ENCODE measurements at regions not wholly inside any gene's neighbourhood (a gene's known extent, or its start where the extent isn't known, plus 50 kb on each side); places are given as distances from the start of the nearest gene placed in this dataset.
A peak's percentile ranks its signal among the peaks of the same experiment; 100 is the strongest.

DNA sequence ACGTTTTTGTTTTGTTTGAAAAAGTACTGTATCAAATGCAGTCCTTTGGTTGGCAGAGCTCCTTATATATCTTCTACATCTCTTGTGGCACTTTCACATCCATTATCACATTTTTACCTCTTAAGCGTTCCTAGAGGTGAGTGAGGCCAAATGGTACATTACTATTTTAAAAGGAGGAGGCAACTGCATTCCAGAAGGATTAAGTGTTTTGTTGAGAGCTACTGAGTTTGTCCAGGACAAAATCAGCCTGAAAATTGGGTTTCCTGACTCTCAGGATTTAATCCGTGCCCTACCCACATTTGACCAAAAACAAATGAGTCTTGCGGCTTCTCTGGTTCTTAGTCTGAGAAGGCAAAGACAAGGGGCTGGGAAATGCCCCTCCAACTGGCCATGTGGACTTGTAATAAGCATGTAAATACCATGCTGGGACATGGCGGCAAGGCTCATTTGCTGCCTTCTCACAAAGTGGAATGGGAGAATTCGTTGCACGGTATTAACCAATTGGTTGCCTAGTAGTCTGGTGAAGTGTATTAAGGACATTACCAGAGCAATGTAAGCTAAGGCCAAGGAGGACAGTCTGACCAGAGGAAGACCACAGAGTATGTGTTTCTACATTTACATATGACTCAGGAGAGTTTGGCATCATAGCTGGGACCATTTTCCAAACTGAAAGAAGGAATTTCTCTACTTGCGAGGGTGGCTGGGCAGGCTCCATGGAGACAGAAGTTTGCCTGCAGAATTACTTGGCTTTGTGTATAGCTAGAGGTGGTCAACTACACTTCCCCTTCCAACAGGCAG is 175.8 kb upstream of the PLXNC1 start:
- intact Hi-C loops (cut with DNase I) = no loop called here
- H3K27ac ChIP-seq = no peak overlapping the region
- H3K9me3 ChIP-seq = no peaks in the 10 kb centered on the region
- no peaks in the 10 kb centered on the region for H3K4me1 ChIP-seq
- DNase-seq (no peak), ATAC-seq (peak; percentile 57)
- no peaks in the 10 kb centered on the region for H3K36me3 ChIP-seq
- H3K27me3 ChIP-seq = no peaks in the 10 kb centered on the region
- TF ChIP-seq, protein P1, sequence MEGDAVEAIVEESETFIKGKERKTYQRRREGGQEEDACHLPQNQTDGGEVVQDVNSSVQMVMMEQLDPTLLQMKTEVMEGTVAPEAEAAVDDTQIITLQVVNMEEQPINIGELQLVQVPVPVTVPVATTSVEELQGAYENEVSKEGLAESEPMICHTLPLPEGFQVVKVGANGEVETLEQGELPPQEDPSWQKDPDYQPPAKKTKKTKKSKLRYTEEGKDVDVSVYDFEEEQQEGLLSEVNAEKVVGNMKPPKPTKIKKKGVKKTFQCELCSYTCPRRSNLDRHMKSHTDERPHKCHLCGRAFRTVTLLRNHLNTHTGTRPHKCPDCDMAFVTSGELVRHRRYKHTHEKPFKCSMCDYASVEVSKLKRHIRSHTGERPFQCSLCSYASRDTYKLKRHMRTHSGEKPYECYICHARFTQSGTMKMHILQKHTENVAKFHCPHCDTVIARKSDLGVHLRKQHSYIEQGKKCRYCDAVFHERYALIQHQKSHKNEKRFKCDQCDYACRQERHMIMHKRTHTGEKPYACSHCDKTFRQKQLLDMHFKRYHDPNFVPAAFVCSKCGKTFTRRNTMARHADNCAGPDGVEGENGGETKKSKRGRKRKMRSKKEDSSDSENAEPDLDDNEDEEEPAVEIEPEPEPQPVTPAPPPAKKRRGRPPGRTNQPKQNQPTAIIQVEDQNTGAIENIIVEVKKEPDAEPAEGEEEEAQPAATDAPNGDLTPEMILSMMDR (IDR thresholded peaks at IDR 0.05) = no peak
- H3K4me3 ChIP-seq = no peak overlapping the region

DNA sequence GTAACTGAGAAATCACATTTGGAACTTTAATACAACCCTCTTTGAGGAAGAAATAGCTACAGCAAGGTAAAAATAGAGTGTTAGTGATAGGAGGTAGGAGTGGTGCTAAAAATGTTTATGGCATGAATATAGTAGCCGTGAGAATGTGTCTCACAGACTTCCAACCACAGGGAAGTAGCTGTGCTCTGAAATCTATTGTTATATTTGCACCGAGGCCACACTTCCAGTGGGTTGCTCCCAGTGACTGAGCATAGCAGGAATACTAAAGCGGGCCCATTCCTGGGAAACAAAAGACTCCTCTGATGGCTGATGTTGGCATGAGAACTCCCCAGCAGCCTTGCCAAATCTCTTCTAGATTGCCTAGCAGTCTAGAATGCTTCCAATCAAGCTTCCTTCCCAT is 174.1 kb upstream of the PLXNC1 start:
- Histone ChIP-seq H3K9me3 (no peaks in the 10 kb centered on the region), H3K27ac (no peak overlapping the region), H3K36me3 (no peaks in the 10 kb centered on the region), H3K27me3 (no peaks in the 10 kb centered on the region), H3K4me3 (no peak overlapping the region), H3K4me1 (peaks cover 4% of the 10 kb centered on the region)
- ATAC-seq (no peak), DNase-seq (no peak)
- intact Hi-C loops (cut with DNase I) = no loop called here
- TF ChIP-seq, protein P1 (IDR thresholded peaks at IDR 0.05) = no peak

DNA sequence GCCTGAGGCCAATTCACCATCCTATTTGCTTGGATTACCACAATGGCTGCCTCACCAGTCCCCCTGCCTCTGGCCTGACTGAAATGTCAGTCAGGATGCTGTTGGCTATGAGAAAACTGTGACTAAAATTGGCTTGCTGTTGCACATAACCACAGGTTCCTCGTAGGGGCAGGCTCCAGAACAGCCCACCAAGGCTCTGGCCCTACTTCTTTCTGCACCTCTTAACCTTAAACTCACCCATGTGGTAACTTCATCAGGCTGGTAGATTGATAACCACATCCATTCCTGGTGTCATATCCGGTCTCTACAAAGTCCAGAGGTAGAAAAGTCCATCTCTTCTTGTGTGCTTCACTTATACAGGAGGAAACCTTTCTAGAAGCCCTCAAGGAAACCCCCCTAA is 172.4 kb upstream of the PLXNC1 start:
- intact Hi-C loops (cut with DNase I) = no loop called here
- TF ChIP-seq, protein P1 (IDR thresholded peaks at IDR 0.05) = no peak

DNA sequence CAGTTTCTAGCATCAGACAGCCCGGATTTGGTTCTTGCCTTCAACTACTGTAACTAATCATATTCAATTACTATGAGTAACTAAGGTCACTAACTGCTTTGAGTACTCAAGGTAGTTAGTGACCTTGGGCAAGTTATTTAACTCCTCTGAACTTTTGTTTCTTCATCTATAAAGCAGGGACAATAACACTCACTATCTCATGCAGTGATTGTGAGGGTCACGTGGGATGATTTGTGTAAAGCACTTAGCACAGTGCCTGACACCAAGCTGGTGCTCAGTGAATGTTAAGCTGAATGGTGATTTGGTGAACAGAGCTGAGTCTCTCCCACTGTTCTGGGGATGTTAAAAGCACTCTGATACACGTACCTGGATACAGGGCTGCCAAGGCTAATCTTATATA is 171.3 kb upstream of the PLXNC1 start:
- no peak for ATAC-seq
- intact Hi-C loops (cut with DNase I) = no loop called here

More for the DNA sequence above, 172.4 kb upstream of the PLXNC1 start:
- ATAC-seq (no peak), DNase-seq (no peak)
- no peak overlapping the region for H3K4me3 ChIP-seq
- no peak overlapping the region for H3K27ac ChIP-seq
- H3K27me3 ChIP-seq = no peaks in the 10 kb centered on the region
- H3K36me3 ChIP-seq = no peaks in the 10 kb centered on the region
- no peaks in the 10 kb centered on the region for H3K9me3 ChIP-seq
- H3K4me1 ChIP-seq = peaks cover 4% of the 10 kb centered on the region

DNA sequence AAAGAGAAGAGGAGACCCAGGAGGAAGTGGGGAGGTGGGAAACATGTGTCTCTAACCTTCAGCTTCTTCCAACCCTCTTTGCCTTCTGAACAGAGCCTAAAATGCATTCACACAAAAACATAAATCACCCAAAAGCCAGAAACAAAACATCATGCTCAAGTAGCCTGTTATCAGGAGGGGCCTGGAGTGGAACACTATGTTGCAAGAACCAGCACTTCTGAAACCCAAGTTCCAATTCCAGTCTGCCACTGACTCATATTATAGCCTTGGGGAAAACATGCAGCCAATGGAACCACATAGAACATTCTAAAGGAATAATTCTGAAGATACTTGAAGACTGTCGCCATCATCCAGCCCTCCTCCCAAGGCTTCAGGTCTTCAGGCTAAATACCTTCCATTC is 169.8 kb upstream of the PLXNC1 start:
- intact Hi-C loops (cut with DNase I) = no loop called here
- H3K27ac ChIP-seq = no peak overlapping the region

More for the DNA sequence above, 171.3 kb upstream of the PLXNC1 start:
- H3K4me1 ChIP-seq = peaks cover 4% of the 10 kb centered on the region
- H3K36me3 ChIP-seq = no peaks in the 10 kb centered on the region
- no peaks in the 10 kb centered on the region for H3K27me3 ChIP-seq
- no peak for DNase-seq
- no peak overlapping the region for H3K27ac ChIP-seq
- no peaks in the 10 kb centered on the region for H3K9me3 ChIP-seq
- no peak overlapping the region for H3K4me3 ChIP-seq
- TF ChIP-seq, protein P1 (IDR thresholded peaks at IDR 0.05) = no peak

More for the DNA sequence above, 169.8 kb upstream of the PLXNC1 start:
- no peak for DNase-seq
- H3K9me3 ChIP-seq = no peaks in the 10 kb centered on the region
- no peak overlapping the region for H3K4me3 ChIP-seq
- H3K27me3 ChIP-seq = no peaks in the 10 kb centered on the region
- peak; percentile 81 for ATAC-seq
- peaks cover 4% of the 10 kb centered on the region for H3K4me1 ChIP-seq
- no peaks in the 10 kb centered on the region for H3K36me3 ChIP-seq
- TF ChIP-seq, protein P1 (IDR thresholded peaks at IDR 0.05) = no peak

Measured in upper lobe of right lung (tissue), 1 donor.